Hematopoietic multipotent progenitor cell treated with erythropoietin and hydrocortisone succinate and interleukin-3 and kit ligand, for 17 days (in vitro differentiated cells): ENCODE measurements at regions not wholly inside any gene's neighbourhood (a gene's known extent, or its start where the extent isn't known, plus 50 kb on each side); places are given as distances from the start of the nearest gene placed in this dataset.
"Not testable (repeated sequence)": the region's sequence is repeated elsewhere in the genome, so short reads cannot be mapped to it uniquely, and the experiment has no call there.

ENCODE experiments used
- DNase-seq: peaks from one replicate; pipeline ENCODE4 v3.0.0-alpha.2; 2015; ENCODE audit warnings: low spot score

DNA sequence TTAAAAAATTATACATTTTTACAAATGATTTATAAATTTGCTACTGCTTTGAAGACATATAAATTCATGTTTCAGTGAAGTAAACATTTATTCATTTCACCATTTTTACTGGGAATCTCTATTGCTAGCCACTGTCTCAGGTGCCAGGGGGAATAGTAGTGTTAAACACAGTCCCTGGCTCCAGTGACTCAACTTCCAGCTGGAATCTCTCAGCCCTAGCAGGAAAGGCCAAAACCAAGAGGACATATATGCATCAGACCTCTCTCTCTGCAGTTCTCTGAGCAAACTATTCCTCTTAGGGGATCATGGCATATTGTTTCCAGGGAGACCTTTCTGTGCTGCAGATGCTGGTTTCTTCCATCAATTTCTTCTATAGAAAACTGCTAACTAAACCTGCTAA lies 1009.0 kb upstream of the LCORL start:
- no peak for DNase-seq

DNA sequence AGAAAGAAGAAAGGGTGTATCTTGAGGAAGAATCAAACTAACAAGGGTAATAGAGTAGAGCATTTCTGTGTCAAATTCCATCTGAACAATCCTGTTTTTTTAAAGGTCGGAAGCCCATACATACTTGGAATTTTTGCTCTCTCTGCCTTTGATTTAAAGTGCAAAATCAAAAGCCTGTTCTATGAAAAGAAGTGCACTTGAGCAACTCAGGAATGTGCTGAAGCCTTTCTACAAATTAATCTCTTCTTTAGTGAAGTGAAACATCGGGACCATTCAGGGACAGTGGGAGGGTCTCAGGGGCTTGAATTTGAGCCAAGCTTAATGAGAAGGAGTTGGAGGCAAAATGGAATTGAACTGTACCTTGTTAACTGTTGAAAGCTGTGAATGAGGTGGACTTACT lies 1008.5 kb upstream of the LCORL start:
- no peak for DNase-seq

DNA sequence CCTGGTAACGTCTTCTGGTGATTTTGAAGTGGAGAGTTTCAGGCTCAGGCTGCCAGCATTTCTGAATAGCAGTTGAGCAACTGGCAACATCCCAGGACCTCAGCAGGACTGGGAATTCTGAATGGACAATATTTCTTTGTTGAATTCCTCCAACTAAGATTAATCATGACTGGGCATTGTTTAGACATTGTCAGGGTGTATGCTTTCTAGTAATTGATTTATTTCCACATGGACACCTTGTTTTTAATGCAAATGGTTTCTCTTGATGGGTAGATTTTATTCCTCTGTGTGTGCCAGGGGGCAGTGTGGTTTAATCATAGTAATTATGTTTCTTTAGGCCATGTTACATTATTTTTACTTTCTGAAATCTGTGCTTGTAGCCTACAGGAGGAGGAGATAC lies 1004.7 kb upstream of the LCORL start:
- no peak for DNase-seq

DNA sequence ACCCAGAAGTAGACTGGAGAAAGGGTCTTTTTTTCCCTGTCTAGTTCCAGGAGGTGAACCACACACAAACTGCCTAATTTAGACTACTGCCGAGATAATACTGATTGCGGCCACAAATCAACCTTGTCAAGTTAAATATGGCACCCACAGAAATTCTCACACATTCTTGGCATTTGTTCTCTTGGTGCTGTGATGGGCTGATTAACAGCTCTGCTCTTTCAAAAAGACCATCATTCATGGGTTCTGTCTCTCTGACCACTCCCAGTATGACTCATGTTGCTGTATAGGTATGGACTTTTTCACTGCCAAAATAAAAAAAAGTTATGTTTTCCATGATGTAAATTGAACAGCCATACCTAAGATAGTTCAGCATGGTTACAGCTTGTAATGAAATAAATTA lies 1003.5 kb upstream of the LCORL start:
- DNase-seq: no peak

DNA sequence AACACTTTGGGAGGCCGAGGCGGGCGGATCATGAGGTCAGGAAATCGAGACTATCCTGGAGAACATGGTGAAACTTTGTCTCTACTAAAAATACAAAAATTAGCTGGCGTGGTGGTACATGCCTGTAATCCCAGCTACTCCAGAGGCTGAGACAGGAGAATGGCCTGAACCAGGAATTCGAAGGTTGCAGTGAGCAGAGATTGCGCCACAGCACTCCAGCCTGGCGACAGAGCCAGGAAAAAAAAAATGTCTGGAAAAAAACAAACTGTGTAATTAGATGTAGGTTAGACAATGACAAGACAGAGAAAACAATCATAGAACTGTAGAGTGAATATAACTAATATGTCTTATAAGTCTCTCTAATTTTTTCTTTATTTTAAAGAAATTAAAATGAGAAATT lies 1002.5 kb upstream of the LCORL start:
- DNase-seq: no peak

DNA sequence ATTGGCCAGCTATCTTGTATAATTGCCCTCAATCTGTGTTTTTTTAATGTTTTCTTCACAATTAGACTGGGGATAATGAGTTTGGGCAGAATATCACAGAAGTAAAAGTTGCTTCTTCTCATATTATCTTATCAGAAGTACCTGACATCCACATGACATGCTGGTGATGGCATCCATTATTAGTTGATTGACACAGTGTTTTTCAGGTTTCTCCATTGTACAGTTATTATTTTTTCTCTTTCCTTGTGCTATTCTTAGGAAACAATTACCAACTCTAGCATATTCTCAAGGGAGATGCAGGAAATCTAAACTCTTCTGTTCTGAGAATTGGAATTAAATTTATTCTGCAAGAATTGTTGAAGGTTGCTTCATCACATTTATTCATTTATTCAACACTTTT lies 1000.1 kb upstream of the LCORL start:
- no peak for DNase-seq

DNA sequence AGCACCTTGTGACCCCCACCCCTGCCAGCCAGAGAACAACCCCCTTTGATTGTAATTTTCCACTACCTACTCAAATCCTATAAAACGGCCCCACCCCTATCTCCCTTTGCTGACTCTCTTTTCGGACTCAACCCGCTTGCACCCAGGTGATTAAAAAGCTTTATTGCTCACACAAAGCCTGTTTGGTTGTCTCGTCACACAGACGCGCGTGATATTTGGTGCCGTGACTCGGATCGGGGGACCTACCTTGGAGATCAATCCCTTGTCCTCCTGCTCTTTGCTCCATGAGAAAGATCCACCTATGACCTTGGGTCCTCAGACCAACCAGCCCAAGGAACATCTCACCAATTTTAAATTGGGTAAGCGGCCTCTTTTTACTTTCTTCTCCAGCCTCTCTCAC lies 995.0 kb upstream of the LCORL start:
- DNase-seq: not testable (repeated sequence)

DNA sequence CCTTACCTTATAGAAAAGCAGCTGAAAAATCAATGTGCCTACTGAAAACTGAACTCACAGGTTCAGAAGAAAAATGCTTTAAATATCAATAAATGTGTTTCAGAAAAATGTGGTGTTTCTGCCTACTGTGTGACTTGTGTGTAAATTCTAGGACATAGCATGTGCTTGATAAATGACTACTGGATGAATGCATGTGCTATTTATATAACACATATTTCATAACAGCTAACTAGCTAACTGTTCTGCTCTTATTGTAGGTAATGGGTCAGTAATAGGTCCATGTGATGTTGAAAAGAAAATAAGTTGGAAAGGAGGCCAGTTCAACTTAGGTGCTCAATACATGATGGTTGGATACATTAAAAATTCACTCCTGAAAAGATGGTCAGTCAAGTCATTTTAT lies 993.0 kb upstream of the LCORL start:
- no peak for DNase-seq

DNA sequence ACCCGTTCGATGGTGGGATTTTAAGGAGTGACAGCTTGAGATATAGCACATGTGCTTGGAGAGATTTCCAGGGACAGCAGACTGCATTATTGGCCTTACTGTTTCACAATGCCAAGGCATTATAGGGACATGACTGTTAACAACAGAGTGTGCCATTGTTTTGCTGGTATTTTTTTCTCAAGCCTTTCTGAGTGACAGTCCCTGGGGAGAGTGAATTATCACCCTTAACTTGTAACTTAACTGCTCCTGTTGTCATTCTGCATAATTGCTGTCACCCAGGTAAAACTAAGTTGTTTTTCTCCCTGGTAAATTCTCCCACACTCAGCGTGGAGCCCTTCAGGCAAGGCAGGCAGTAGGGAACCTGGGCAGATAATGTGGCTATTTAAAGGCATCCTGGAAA lies 989.2 kb upstream of the LCORL start:
- DNase-seq: no peak

DNA sequence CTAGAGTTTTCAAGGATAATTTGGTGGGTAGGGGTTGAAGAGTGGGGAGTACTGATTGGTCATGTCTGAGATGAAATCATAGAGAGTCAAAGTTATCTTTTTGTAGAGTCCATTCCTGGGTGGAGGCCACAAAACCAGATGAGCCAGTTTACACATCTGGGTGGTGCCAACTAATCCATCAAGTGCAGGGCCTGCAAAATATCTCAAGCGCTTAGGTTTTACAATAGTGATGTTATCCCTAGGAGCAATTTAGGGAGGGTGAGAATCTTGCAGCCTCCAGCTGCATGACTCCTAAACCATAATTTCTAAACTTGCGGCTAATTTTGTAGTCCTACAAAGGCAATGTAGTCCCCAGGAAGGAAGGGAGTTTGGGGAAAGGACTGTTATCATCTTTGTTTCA lies 988.3 kb upstream of the LCORL start:
- DNase-seq: no peak

DNA sequence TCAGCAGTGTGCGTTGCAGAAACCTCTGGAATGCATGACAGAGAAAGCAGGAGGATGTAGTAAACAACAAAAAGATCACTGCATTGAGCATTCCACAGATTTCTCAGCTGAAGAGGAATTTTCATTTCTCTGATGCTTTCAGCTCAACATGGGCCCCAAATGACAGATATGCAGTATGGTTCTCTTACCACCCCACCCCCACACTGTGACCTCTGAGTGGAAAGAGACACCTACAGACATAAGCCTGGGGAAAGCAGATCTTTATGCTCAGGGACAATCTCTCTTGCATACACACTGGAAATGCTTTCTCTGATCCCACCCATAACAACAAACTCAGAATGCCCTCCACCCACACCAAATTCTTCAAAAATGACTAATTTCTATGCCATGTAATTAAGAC lies 983.7 kb upstream of the LCORL start:
- no peak for DNase-seq

DNA sequence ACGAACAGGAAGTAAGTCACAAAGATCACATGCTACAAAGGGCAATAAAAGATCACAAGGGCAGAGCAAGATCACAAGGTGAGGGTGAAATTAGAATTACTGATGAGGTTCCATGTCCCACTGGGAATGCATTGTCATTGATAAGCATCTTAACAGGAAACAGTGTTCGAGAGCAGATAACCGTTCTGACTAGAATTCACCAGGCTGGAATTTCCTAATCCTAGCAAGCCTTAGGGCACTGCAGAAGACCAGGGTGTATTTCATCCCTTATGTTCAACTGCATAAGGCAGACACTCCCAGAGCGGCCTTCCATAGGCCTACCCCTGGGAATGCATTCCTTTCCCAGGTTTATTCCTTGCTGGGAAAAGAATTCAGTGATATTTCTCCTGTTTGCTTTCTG lies 980.6 kb upstream of the LCORL start:
- no peak for DNase-seq

DNA sequence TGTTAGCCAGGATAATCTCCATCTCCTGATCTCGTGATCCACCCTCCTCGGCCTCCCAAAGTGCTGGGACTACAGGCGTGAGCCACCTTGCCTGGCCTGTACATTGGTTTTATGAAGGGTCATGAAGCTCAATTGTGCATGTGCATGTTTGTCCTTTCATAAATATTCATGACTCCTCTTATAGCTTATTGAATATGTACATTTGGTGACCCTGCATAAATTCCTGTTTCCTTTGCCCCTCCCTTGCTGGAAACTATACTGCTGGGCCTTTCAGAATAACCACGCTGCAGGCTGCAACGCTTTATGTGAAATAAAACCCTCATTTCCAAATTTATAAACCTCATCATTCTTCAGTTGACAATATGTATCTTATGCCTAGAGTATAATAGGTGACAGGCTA lies 978.0 kb upstream of the LCORL start:
- DNase-seq: no peak

DNA sequence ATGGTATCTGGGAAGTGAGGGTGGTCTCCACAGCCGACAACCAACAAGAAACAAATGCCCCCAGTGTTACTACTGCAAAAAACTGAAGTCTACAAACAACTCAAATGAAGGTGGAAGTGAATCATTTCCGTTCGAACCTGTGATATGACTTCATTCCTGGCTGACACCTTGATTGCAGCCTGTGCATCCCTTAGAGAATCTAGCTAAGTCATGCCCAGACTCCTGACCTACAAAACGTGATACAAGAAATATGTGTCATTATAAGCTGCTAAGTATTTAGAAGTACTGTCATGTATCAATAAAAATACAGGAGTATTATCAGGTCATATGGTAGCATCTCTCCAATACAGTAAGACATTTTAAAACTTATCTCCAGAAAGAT lies 959.7 kb upstream of the LCORL start:
- DNase-seq: no peak

DNA sequence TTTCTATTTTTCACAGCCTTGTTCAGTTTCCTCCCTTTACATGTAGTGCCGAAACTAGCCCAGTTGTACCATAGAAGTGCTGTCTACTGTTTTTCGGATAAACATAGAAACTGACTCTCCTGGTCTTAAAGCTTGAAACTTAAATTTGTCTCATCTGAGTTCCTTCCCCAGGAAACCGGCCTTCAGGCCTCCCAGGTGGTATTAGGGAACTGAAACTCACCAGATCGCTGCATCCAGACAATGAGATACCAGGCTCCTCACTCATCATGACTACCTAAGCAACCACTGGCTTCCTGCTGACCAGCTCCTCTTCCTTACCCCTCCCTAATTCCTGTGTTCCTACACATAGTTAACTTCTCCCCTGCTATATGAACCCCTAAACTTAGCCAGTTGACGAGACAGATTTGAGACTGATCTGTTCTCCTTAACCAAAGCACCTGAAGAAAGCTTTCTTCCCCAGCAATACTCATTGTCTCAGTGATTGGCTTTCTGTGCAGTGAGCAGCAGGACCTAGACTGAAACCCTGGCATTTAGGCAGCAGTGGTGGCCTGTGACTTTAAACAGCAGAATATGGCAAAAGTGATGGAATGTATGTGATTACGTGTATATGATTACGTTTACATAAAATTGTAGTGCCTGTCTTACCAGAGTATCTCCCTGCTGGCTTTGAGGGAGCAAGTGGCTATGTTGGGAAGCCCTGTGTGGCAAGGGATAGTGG lies 959.1 kb upstream of the LCORL start:
- no peak for DNase-seq

DNA sequence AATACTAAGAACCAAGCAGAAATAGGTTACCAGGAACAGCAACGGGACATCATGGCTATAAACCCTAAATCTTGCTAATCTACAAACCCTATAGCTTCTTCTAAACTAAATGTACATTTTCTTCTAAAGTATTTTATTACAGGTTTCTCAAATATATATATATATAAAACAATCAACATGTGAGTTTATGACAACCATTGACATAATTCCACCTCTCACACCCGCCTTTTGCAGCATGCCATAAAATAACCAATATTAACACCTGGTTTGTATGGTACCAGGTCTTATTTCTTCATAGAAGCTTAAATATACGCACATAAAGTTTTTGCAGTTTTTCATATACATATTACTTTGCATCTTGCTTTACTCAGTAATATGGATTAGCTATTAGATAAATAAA lies 955.3 kb upstream of the LCORL start:
- no peak for DNase-seq

DNA sequence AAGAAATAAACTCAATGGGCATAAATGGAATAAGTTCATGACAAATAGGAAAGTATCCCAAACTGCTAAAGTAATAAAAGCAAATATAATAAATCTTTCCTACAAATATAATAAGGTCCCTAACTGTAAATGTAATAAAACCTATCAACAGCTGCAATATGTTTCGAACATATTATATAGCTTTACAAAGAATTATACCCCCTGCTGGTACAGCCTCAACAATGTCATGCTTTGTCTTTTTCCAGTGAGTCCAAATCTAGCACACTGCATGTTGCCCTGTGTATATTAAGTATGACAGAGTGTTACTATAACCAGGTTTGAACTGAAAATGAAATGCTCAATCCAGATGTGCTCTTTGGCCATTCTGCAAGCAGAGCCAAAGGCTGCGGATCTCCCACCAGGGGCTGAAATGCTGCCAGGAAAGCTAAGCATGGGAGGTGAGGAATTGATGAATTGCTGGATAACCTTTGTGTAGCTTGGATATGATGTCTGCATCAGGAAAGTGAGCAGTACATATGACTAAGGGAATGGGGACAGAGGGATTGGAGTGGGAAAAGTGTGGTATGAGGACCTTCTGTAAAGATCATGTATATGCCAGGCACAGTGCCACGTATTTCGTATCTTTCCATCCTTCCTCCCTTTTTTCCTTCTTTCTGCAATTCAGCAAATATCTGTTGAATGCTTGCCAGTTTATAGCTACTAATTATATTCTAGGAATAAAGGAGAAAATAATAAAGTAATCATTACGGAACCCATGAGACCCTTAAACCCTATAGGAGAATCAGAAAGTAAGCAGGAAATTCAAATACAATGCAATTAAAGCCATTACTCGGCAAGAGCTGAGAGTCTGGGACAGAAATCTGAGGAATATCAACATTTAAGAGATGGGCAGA lies 954.6 kb upstream of the LCORL start:
- no peak for DNase-seq

DNA sequence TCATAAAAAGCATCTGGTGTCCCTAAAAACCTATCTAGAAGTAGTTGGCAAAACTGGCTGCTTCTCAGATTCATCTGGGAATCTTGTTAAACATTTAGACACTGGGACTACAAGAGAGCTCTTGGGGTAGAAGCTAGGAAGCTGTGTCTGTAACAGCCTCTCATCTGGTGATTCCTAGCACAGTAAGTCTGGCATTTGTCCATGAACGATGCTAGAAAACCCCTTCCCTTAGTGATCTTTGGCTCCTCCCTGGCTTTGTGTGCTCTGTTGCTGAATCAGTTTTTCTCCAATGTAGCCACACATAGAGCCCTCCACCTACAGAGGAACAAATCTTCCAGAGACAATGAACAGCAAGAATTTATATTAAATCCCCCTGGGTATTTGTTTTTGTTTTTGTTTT lies 951.7 kb upstream of the LCORL start:
- DNase-seq: no peak

DNA sequence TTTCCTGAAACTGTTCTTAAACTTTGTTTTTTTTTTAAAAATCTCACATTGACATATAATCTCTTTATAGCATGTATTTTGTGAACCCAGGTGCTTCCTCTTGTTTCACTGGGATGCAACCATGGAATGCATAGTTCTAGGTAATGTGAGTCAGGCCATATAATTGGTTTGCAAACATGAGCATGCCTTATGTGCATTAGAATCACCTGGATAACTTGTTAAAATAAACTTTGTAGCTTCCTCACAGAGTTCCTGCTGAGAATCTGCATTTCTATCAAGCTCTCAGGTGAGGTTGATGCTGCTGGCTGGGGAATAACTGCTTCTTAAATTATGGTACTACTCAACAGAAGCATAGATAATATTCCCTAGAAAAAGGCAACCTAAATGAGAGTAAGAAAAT lies 940.3 kb upstream of the LCORL start:
- no peak for DNase-seq

DNA sequence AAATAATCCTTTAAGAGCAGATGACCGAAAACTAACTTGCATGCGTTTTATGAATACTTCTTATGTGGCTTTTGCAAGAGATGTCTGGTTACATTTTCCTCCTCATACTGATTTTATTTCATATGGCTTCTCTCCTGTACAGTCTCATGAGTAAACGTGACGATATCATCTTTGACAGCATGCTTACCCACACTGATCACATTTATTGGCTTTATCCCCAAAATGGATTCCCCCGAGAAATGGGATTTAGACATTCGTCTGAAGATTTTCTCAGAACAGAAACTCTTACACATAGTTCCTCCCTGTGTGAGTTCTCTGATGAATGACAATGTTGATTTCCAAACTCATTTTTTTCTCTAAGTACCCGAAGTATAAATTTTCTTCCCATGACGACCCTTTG lies 939.7 kb upstream of the LCORL start:
- no peak for DNase-seq

DNA sequence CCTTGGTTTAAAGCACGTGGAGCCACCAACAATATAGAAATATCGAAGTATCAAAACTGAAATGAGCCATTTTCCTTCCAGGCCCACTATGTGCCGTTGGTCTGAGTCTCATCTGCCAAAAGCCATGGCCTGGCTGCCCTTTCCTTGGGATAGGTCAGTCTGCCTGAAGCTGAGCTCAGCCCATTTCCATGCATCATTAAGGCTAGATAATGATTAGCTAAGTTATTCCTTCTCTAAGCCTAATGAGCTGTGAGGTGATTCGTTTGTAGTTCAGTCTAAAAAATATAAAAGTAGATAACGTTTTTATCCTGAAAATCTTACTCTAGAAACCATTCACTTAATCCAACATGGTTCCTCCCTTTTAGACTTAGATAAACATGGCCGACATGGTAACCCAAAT lies 936.2 kb upstream of the LCORL start:
- no peak for DNase-seq

DNA sequence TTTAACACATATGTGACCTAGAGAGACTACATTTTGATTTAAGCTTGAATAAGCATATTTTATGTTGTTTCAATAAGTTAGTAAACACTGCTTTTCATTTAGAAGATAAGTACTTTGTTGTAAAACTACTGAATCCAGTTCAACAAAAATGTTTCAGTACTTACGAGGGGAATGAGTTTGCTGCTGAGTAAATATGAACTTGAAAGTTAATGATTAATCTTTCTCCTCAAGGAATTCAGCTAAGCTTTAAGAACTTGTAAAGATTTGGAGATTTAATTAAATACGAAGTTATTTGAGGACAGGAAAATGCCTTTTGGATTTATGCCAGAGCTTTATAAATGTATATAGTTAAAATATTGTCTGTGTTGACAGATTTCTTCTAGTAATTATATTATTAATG lies 933.0 kb upstream of the LCORL start:
- DNase-seq: no peak

DNA sequence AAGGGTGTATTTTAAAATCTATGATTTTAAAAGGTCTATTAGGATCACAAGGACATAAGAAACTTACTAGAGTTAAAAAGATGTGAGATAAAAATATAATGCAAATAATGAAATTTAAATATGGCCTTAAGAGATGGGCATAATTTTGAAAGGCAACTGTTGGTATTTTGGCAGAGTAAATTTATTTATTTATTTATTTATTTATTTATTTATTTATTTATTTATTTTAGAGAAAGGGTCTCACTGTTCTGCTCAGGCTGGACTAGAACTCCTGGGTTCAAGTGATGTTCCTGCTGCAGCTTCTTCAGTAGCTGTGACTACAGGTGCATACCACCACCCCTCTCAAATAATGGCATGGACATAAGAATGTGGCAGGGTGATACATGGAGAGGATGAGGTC lies 932.1 kb upstream of the LCORL start:
- no peak for DNase-seq

DNA sequence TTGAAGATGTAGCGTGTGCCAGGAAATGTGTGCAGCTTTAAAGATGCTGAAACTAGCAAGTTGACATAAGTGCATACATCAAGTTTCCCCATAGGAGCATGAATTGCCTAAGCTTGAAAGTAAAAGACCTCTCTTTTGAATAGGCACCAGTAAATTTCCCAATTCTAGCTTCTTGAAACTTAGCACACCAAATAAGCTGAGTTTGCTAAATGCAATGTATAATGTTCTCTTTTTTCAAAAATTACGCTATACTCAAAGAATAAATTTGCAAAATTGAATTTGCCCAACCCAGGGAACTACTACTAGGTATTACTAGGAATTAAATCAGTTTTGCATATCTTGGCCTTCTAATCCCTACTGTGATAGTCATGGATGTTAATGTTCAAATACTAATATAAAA lies 923.9 kb upstream of the LCORL start:
- DNase-seq: no peak
